Coronary artery (tissue), 2 donors: ENCODE measurements at regions not wholly inside any gene's neighbourhood (a gene's known extent, or its start where the extent isn't known, plus 50 kb on each side); places are given as distances from the start of the nearest gene placed in this dataset.

Source experiments
- DNase-seq: peaks from one replicate; pipeline ENCODE4 v3.0.0-alpha.2; 2017; ENCODE audit warnings: low spot score
- H3K27ac ChIP-seq, 2 donors: fragments of 200-600 bp; sonication (generic); one replicate each; pipeline ENCODE4 v1.5.1; 2016 to 2019
- H3K4me3 ChIP-seq: fragments of 200-600 bp; sonication (generic); 2 replicates; pipeline ENCODE4 v1.5.1; 2016; ENCODE audit warnings: mild to moderate bottlenecking, moderate library complexity
- TF ChIP-seq, protein P1 (sequence below): fragments of 200-600 bp; sonication (generic); IDR thresholded peaks from one replicate; pipeline ENCODE4 v1.5.1; 2019; ENCODE audit warnings: antibody characterized with exemption

DNA sequence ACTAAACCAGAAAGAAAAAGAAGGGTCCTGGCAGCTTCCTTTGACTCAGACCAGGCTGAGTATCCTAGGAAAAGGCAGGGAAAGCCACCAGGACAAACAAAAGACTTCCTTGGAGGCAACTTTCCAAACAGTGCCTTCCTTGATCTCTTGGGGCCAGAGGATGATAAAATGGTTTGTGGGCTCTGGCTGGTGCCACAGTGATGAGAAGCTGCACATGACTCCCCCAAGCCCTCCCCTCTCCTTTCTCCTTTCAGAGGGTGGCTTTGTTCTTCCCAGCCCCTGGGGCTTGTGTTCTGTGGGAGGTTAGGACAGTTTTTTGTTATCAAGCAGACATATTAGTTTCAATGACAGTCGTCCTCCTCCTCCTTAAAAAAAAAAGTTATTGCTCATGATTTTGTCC is 183.2 kb downstream of the SEM1 start:
- no peak overlapping the region for H3K4me3 ChIP-seq
- TF ChIP-seq, protein P1, sequence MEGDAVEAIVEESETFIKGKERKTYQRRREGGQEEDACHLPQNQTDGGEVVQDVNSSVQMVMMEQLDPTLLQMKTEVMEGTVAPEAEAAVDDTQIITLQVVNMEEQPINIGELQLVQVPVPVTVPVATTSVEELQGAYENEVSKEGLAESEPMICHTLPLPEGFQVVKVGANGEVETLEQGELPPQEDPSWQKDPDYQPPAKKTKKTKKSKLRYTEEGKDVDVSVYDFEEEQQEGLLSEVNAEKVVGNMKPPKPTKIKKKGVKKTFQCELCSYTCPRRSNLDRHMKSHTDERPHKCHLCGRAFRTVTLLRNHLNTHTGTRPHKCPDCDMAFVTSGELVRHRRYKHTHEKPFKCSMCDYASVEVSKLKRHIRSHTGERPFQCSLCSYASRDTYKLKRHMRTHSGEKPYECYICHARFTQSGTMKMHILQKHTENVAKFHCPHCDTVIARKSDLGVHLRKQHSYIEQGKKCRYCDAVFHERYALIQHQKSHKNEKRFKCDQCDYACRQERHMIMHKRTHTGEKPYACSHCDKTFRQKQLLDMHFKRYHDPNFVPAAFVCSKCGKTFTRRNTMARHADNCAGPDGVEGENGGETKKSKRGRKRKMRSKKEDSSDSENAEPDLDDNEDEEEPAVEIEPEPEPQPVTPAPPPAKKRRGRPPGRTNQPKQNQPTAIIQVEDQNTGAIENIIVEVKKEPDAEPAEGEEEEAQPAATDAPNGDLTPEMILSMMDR, result no peak
- no peak for DNase-seq
- H3K27ac ChIP-seq, result no peak overlapping the region

DNA sequence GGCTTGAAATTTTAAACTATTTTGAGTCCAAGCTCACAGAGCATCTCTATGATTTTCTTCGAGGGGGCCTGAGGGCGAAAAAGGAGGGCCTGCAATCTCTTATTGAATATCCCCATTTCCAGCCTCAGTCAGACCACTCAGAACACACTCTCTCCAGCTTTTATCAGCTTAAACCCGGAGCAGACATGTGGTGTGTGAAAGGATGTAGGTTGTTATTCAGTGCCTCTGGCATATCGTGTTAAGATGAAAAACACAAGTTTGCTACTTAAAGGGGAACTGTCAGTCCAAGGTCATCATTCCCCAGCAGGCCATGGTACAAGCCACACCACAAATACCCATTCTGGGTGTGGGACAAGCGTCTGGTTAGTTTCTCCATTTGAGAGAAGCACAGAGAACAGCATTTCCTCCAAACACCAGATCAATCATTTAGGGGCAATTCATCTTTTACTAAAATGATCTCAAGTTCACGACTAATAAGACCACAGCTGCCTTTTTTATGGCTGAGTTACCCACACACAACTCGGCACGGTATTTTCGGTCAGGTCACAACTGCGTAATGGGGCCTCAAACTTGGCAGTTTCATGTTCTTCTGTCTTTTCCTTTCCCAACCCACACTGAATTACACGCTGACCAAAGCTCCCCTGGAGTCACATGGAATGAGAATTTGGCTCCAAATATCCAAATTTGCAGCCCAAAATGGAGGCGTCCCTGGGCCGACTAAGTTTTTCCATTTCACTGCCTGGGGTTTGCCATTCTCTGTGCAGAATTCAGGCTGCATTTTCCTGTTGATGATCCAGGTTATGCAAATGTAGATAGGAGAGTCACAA is 188.4 kb downstream of the SEM1 start:
- DNase-seq, result no peak
- Histone ChIP-seq H3K4me3 (no peak overlapping the region), H3K27ac (no peak overlapping the region)
- TF ChIP-seq, protein P1, result no peak

DNA sequence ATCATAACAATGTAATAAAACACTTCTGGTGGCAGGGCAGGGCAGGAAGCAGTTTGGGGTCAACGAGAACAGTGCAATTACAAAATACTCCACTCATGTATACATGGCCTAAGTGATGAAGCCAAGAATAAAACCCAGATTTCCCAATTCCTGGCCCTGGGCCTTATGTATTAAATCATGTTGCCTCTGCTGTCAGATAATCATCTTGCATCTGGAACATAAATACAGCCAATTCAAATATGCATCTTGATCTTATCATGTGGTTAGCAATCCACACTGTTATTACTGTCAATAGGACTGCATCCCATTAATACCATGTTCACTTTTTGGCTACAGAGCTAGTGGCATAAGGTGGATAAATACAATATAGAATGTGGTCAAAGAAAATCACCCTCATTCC is 186.5 kb upstream of the SLC25A13 start:
- Histone ChIP-seq H3K4me3 (no peak overlapping the region), H3K27ac (no peak overlapping the region)
- no peak for DNase-seq
- TF ChIP-seq, protein P1, result no peak

DNA sequence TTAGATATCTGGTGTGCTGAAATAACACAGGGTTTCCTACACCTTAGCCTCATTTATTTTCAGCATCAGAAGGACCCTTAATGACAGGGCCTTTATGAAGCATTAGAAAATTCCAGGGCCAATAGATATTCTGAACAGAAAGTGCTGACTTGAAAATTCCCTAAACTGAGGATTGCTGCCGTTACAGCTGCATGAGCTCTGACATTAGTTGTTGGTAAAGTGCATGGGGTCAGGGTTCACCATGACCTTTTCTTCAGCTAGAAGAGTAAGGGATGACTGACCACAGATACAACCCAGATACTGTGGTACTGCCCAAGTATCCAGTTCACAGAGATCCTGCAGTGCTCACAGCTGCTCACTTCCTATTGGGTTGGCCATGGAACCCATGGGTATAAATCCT is 181.7 kb upstream of the SLC25A13 start:
- Histone ChIP-seq H3K27ac (no peak overlapping the region), H3K4me3 (no peak overlapping the region)
- DNase-seq, result no peak
- TF ChIP-seq, protein P1, result no peak

DNA sequence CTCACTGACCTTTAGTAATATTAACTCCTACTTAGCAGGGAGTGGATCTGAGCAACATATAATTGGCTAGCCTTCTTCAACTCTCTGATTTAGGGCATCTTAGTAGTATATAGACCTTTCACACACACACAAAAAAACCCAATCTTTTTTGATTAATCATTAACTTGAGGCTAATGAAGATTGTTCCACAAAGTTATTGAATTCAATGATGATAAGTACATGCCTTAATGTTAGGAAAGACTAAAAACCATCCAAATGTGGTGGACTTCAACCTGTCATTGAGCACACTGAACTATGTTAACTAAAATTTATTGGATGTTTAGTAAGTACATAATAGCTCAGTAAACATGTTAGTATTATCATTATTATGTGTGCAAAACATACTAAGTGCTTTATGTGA is 179.4 kb upstream of the SLC25A13 start:
- TF ChIP-seq, protein P1, result no peak

DNA sequence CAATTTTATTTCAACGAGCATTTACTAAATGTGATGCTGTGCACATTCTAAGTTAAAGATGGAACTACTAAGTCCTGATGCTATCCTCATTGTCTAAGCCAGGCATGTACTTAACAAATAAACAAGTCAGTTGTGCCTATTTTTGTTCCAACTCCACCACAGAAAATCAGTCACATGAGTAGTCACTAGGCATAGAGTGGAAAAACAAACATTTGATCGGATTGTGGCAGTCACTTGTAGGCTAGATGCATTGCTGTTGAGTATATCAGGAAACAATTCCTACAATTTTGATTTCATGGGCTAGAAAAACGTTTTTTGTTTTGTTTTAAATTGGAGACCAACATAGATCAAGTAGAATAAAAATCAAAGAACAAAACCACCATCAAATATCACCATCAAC is 177.6 kb upstream of the SLC25A13 start:
- Histone ChIP-seq H3K27ac (no peak overlapping the region), H3K4me3 (no peak overlapping the region)
- no peak for DNase-seq
- TF ChIP-seq, protein P1, result no peak

More for the DNA sequence above, 179.4 kb upstream of the SLC25A13 start:
- Histone ChIP-seq H3K4me3 (no peak overlapping the region), H3K27ac (no peak overlapping the region)
- no peak for DNase-seq

DNA sequence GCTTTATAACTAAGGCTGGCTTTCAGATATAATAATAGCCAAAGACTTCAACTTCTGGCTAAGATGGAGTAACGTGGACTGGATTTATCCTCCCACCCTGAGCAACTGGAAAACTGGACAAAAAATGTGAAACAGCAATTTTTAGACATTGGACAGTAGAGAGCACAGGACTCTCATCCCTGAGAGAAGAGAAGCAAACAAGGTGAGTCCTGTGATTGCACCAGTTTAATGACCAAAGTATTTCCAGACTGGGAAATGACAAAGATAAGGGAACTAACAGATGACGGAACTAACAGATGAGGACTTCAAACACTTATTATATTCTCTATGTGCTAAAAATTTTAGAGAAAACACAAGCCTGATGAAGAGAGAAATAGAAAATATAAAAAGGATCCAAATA is 175.7 kb upstream of the SLC25A13 start:
- H3K4me3 ChIP-seq, result no peak overlapping the region
- no peak overlapping the region for H3K27ac ChIP-seq
- TF ChIP-seq, protein P1, result no peak
- DNase-seq, result no peak
